B cell (primary cell): ENCODE measurements at regions not wholly inside any gene's neighbourhood (a gene's known extent, or its start where the extent isn't known, plus 50 kb on each side); places are given as distances from the start of the nearest gene placed in this dataset.

Source experiments
- ATAC-seq: fragments of 200-7000 bp; cut with Tn5 transposase; one replicate; pipeline ENCODE4 v1.10.0; 2021; ENCODE audit warnings: low read depth, mild to moderate bottlenecking, moderate number of reproducible peaks, moderate library complexity
- CTCF ChIA-PET: fragments of 350-600 bp; sonication (Branson Sonifier 250); formaldehyde crosslinking; loops from one replicate; lab custom pipeline; 2021; ENCODE audit warnings: antibody characterized with exemption, inconsistent platforms; lab: Charles Lee
- POLR2A ChIA-PET: fragments of 350-600 bp; sonication (Branson Sonifier 250); formaldehyde crosslinking; loops from one replicate; lab custom pipeline; 2021; ENCODE audit warnings: antibody characterized with exemption; lab: Charles Lee
- DNase-seq: peaks from one replicate; pipeline ENCODE4 v3.0.0; 2013
- H2AFZ ChIP-seq: 2 replicates; pipeline ENCODE4 v1.6.1; 2012; ENCODE audit warnings: mild to moderate bottlenecking, low read depth, low read length; ENCODE audit not compliant: insufficient read depth, poor library complexity, severe bottlenecking
- H3K27ac ChIP-seq, 2 donors: 1 replicate in 1 of 2; 2 replicates in 1 of 2; pipeline ENCODE4 v1.5.1; 2012 to 2013; ENCODE audit warnings: low read length in 2 of 2, mild to moderate bottlenecking in 2 of 2, moderate library complexity in 1 of 2
- H3K27me3 ChIP-seq, 4 experiments: fragments of 200-600 bp in 1 of 4; sonication (generic) in 1 of 4; replicated peaks in 1 of 4; 1 replicate in 2 of 4; 2 replicates in 2 of 4; pipeline versions ENCODE4 v1.6.1 to v1.7.0; 2013 to 2016; ENCODE audit warnings: low read length in 3 of 4, mild to moderate bottlenecking in 2 of 4, mixed read lengths in 1 of 4, moderate library complexity in 1 of 4; ENCODE audit not compliant: insufficient read depth in 4 of 4, control insufficient read depth in 3 of 4; ENCODE audit errors: control extremely low read depth in 1 of 4
- H3K36me3 ChIP-seq, 2 experiments: replicated peaks in 1 of 2; 1 replicate in 1 of 2; 2 replicates in 1 of 2; pipeline versions ENCODE4 v1.6.1 to v1.7.1; 2013; ENCODE audit warnings: low read length in 1 of 2; ENCODE audit not compliant: insufficient read depth in 2 of 2, control insufficient read depth in 1 of 2; ENCODE audit errors: control extremely low read depth in 1 of 2, extremely low read depth in 1 of 2
- H3K4me1 ChIP-seq, 2 donors: fragments of 200-600 bp in 1 of 2; sonication (generic) in 1 of 2; 1 replicate in 1 of 2; 2 replicates in 1 of 2; pipeline versions ENCODE4 v1.5.1 to v1.6.1; 2013 to 2017; ENCODE audit warnings: low read length in 2 of 2; ENCODE audit not compliant: control insufficient read depth in 2 of 2, insufficient read depth in 2 of 2
- H3K4me2 ChIP-seq: replicated peaks from 2 replicates; pipeline ENCODE3; 2012; ENCODE audit warnings: mild to moderate bottlenecking, low read depth, low read length; ENCODE audit not compliant: poor library complexity, severe bottlenecking
- H3K4me3 ChIP-seq, 5 experiments: fragments of 200-600 bp in 1 of 5; sonication (generic) in 1 of 5; 1 replicate in 3 of 5; 2 replicates in 2 of 5; pipeline versions ENCODE4 v1.5.1 to v1.7.0; 2011 to 2016; ENCODE audit warnings: low read length in 4 of 5, mild to moderate bottlenecking in 4 of 5, low read depth in 2 of 5, control low read depth in 1 of 5, moderate library complexity in 1 of 5; ENCODE audit not compliant: insufficient read depth in 1 of 5; ENCODE audit errors: control extremely low read depth in 1 of 5, extremely low read depth in 1 of 5
- H3K79me2 ChIP-seq: fragments of 200-600 bp; sonication (generic); one replicate; pipeline ENCODE4 v1.6.0; 2016; ENCODE audit warnings: low read length; ENCODE audit not compliant: control insufficient read depth, insufficient read depth
- H3K9ac ChIP-seq: fragments of 200-600 bp; sonication (generic); 2 replicates; pipeline ENCODE4 v1.6.1; 2017; ENCODE audit warnings: mild to moderate bottlenecking, low read length, moderate library complexity
- H3K9me3 ChIP-seq, 3 donors: one replicate each; pipeline versions ENCODE4 v1.6.1 to v1.7.1; 2013; ENCODE audit warnings: low read length in 2 of 3; ENCODE audit not compliant: control insufficient read depth in 2 of 3, insufficient read depth in 1 of 3; ENCODE audit errors: control extremely low read depth in 1 of 3
- H4K20me1 ChIP-seq: 2 replicates; pipeline ENCODE4 v1.6.0; 2012; ENCODE audit warnings: mild to moderate bottlenecking, low read length; ENCODE audit not compliant: insufficient read depth, control insufficient read depth, poor library complexity, severe bottlenecking
- H3K27ac Mint-ChIP-seq: one replicate; pipeline ENCODE4 v1.8.0; 2021; ENCODE audit warnings: mixed read lengths
- H3K27me3 Mint-ChIP-seq: one replicate; pipeline ENCODE4 v1.8.0; 2021; ENCODE audit warnings: mixed read lengths
- H3K4me1 Mint-ChIP-seq: one replicate; pipeline ENCODE4 v1.8.0; 2021; ENCODE audit warnings: mixed read lengths
- H3K4me3 Mint-ChIP-seq: one replicate; pipeline ENCODE4 v1.8.0; 2021; ENCODE audit warnings: mixed read lengths
- H3K9me3 Mint-ChIP-seq: one replicate; pipeline ENCODE4 v1.8.0; 2022; ENCODE audit warnings: mixed read lengths; ENCODE audit not compliant: insufficient read depth
- CTCF ChIP-seq: fragments of 200-600 bp; IDR thresholded peaks from one replicate; pipeline ENCODE4 v1.8.0; 2022; ENCODE audit warnings: antibody characterized with exemption, mild to moderate bottlenecking
- EZH2 ChIP-seq: IDR thresholded peaks from 2 replicates; pipeline ENCODE4 v1.6.1; 2012; ENCODE audit warnings: borderline replicate concordance, low read depth, mild to moderate bottlenecking, moderate library complexity, low read length; ENCODE audit not compliant: insufficient read depth, poor library complexity, severe bottlenecking
- WGBS: methylation state at CpG from one replicate; pipeline ENCODE4 v1.1.5; 2013; ENCODE audit warnings: missing lambda C conversion rate; ENCODE audit not compliant: insufficient coverage; 5-methylcytosine and 5-hydroxymethylcytosine counted together
- intact Hi-C: fragments of 100-400 bp; cut with micrococcal nuclease; formaldehyde crosslinking; loops from one replicate; pipeline ENCODE4 v1.10.0; 2022

DNA sequence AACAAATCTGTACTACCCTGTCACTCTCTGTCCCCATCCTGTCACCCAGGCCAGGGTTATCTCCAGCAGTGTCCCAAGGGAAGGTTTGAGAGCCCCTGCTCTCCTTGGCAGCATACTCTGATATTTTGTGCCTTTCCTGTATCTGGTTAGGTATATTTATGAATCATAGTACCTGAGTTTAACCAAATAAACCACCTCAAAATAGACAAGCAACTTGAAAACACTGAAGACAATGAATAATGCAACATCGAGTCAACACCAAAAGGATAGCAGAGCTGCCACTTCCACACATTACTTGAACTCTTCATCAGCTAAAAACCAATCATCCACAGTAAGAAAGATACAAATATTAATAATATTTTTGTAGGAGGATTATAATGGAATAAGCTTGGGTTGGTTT is 142.6 kb upstream of the TAB2 start:
- no peak for DNase-seq
- no peaks in the 10 kb centered on the region for H3K9me3 Mint-ChIP-seq
- no peaks in the 10 kb centered on the region for H3K79me2 ChIP-seq
- no peak for ATAC-seq
- WGBS, result no CpG with 5 or more reads among the region's 1 CpG
- TF ChIP-seq CTCF, result no peak
- no peak for TF ChIP-seq EZH2
- H3K27ac Mint-ChIP-seq, result no peak overlapping the region
- intact Hi-C loops, result no loop called here
- H3K4me1 Mint-ChIP-seq, result no peaks in the 10 kb centered on the region
- H3K36me3 ChIP-seq, result no peaks in the 10 kb centered on the region
- H3K4me1 ChIP-seq, result no peaks in the 10 kb centered on the region
- no peak overlapping the region for H3K9ac ChIP-seq
- no peaks in the 10 kb centered on the region for H3K27me3 ChIP-seq
- no peak overlapping the region for H3K4me3 ChIP-seq
- H2AFZ ChIP-seq, result no peak overlapping the region
- no peaks in the 10 kb centered on the region for H3K9me3 ChIP-seq
- ChIA-PET POLR2A (no interaction called here), CTCF (interaction anchor here (0.9 to 1.0 kb wide), 2 partner anchors 11 to 257 kb away, joined by 3 to 7 read pairs; no protein-coding TSS in a partner anchor)
- H3K27me3 Mint-ChIP-seq, result peaks cover 3% of the 10 kb centered on the region
- no peak overlapping the region for H3K4me2 ChIP-seq
- H3K27ac ChIP-seq, result no peak overlapping the region
- no peaks in the 10 kb centered on the region for H4K20me1 ChIP-seq
- H3K4me3 Mint-ChIP-seq, result no peak overlapping the region

DNA sequence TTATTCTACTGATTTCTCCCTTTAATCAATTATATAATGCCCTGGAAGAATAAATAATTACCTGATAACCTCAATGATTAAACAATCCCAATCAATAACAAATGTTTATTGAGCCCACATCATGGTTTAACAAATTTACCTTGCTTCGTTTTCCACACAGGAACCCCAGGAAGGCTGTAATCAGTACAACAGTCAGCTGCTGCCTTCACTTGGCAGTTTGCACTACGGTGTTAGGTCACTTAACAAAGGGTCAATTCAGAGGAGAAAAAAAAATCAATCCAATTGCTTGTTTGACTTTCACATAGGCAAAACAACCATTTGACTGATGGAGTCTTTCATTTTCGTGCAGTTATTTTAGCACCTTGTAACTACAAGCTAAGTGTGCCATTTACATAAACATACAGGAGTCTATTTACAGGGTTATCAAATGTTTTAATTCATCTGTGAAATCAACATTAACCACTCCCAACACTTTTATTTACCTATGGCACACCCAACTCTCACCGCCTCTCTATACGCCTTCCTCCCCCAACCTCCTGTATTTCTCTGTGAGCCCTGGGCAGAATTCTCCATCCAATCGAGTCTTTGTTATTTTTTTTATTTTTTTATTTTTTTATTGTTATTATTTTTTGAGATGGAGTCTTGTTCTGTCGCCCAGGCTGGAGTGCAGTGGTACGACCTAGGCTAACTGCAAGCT is 140.4 kb upstream of the TAB2 start:
- Histone ChIP-seq H3K79me2 (no peaks in the 10 kb centered on the region), H3K27ac (no peak overlapping the region), H3K9me3 (no peaks in the 10 kb centered on the region), H3K4me3 (no peak overlapping the region), H3K4me1 (no peaks in the 10 kb centered on the region), H3K27me3 (no peaks in the 10 kb centered on the region), H3K36me3 (no peaks in the 10 kb centered on the region), H2AFZ (no peak overlapping the region), H3K9ac (no peak overlapping the region), H4K20me1 (no peaks in the 10 kb centered on the region), H3K4me2 (no peak overlapping the region)
- Mint-ChIP-seq H3K4me1 (peaks cover under 1% of the 10 kb centered on the region), H3K9me3 (no peaks in the 10 kb centered on the region), H3K27me3 (no peaks in the 10 kb centered on the region), H3K4me3 (no peak overlapping the region), H3K27ac (no peak overlapping the region)
- CTCF ChIA-PET, result interaction anchor here (1.7 kb wide), 1 partner anchor 11 kb away, joined by 4 read pairs; no protein-coding TSS in a partner anchor
- no peak for TF ChIP-seq EZH2
- TF ChIP-seq CTCF, result no peak
- ATAC-seq, result no peak
- POLR2A ChIA-PET, result interaction anchor here (0.6 kb wide), 1 partner anchor 73 kb away, joined by 3 read pairs; no protein-coding TSS in a partner anchor
- WGBS, result 96% methylated on average over 4 of the region's 8 CpGs
- intact Hi-C loops, result no loop called here
- no peak for DNase-seq
